ENCODE measurements at regions not wholly inside any gene's neighbourhood (a gene's known extent, or its start where the extent isn't known, plus 50 kb on each side); places are given as distances from the start of the nearest gene placed in this dataset.

DNA sequence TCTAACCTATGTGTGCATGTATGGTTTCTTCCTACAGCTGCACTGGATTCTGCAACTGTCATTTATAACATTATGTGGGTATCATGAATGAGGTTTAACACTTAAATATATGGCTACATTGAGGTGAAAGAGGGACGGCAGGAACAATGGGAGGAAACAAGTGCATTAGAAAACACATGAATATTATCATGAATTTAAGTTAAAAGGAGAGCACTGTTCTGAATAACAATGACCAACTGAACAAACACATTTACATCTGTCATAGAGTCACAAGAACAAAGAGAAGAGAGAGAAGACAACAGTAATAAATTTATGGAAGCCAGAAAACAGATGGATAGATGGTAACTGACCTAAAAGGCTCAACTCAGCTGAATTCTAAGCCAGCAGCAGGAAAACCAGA is 527.1 kb upstream of the DIPK2B start:
- H3K9me3 Mint-ChIP-seq, result no peaks in the 10 kb centered on the region
- DNase-seq, result no peak

DNA sequence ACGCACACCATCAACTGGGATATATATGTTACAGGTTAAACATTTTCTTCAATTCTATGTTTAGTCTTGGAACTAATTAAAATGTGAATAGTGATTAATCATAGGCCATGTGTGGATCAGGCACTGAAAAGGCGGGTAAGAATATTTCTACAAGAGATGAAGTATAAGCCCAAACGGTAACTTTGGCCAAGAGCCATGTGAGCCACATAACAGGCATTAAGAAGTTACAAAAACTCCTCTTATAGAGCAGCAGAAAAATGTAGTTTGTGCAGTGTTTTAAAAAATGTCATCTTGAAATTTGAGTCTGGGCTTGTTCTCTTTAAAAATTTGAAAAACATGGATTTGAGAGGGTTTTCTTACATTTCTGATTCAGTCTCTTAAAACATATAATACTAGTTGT is 521.8 kb upstream of the DIPK2B start:
- peaks cover 1% of the 10 kb centered on the region for H3K4me1 Mint-ChIP-seq
- no peak for DNase-seq
- no peaks in the 10 kb centered on the region for H3K4me1 ChIP-seq (ENCODE audit: control insufficient read depth in 1 of 2, insufficient read depth in 2 of 2, low read length in 2 of 2)
- no peak overlapping the region for H3K27ac Mint-ChIP-seq
- peaks cover 0 to 24% (median 0%) of the 10 kb centered on the region in 3 donors for H3K27me3 Mint-ChIP-seq (ENCODE audit: low read depth in 3 of 3)
- peaks cover 0 to 3% (median 0%) of the 10 kb centered on the region in 7 donors for H3K9me3 Mint-ChIP-seq
- H3K36me3 Mint-ChIP-seq, result no peaks in the 10 kb centered on the region
- peaks cover 0 to 51% of the 10 kb centered on the region in 2 donors for H3K27me3 ChIP-seq (ENCODE audit: control insufficient read depth in 2 of 2, insufficient read depth in 2 of 2, low read length in 2 of 2)
- H3K9ac ChIP-seq (ENCODE audit: insufficient read depth, low read length, poor library complexity, severe bottlenecking), result no peak overlapping the region
- intact Hi-C loops (cut with micrococcal nuclease), result no loop called here
- TF ChIP-seq, protein P1, sequence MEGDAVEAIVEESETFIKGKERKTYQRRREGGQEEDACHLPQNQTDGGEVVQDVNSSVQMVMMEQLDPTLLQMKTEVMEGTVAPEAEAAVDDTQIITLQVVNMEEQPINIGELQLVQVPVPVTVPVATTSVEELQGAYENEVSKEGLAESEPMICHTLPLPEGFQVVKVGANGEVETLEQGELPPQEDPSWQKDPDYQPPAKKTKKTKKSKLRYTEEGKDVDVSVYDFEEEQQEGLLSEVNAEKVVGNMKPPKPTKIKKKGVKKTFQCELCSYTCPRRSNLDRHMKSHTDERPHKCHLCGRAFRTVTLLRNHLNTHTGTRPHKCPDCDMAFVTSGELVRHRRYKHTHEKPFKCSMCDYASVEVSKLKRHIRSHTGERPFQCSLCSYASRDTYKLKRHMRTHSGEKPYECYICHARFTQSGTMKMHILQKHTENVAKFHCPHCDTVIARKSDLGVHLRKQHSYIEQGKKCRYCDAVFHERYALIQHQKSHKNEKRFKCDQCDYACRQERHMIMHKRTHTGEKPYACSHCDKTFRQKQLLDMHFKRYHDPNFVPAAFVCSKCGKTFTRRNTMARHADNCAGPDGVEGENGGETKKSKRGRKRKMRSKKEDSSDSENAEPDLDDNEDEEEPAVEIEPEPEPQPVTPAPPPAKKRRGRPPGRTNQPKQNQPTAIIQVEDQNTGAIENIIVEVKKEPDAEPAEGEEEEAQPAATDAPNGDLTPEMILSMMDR (IDR thresholded peaks at IDR 0.05), result no peak
- no peak overlapping the region for H3K4me2 ChIP-seq (replicated peaks; ENCODE audit: extremely low read depth, low read length, poor library complexity, severe bottlenecking)
- no peaks in the 10 kb centered on the region for H3K36me3 ChIP-seq (replicated peaks in 1 of 2; ENCODE audit: control insufficient read depth in 1 of 2, insufficient read depth in 2 of 2, low read length in 2 of 2)
- no peaks in the 10 kb centered on the region for H3K9me3 ChIP-seq (replicated peaks in 1 of 2; ENCODE audit: control insufficient read depth in 1 of 2, insufficient read depth in 1 of 2, low read length in 2 of 2)
- no CpG with 5 or more reads among the region's 3 CpGs for WGBS (ENCODE audit: insufficient coverage)
- H3K79me2 ChIP-seq (ENCODE audit: insufficient read depth, low read length), result no peaks in the 10 kb centered on the region
- H3K27ac ChIP-seq (ENCODE audit: low read depth in 1 of 2, low read length in 2 of 2), result no peak overlapping the region
- H3K4me3 ChIP-seq (replicated peaks in 1 of 3; ENCODE audit: low read depth in 2 of 3, low read length in 3 of 3), result no peak overlapping the region
- H4K20me1 ChIP-seq (ENCODE audit: insufficient read depth, low read length), result no peaks in the 10 kb centered on the region
- H2AFZ ChIP-seq (ENCODE audit: insufficient read depth, low read depth, low read length, poor library complexity, severe bottlenecking), result no peak overlapping the region
- H3K4me3 Mint-ChIP-seq, result no peak overlapping the region

More for the DNA sequence above, 527.1 kb upstream of the DIPK2B start:
- H3K36me3 Mint-ChIP-seq, result no peaks in the 10 kb centered on the region
- no peaks in the 10 kb centered on the region for H3K36me3 ChIP-seq (replicated peaks in 1 of 2; ENCODE audit: control insufficient read depth in 1 of 2, insufficient read depth in 2 of 2, low read length in 2 of 2)
- H3K4me1 ChIP-seq (ENCODE audit: control insufficient read depth in 1 of 2, insufficient read depth in 2 of 2, low read length in 2 of 2), result no peaks in the 10 kb centered on the region
- WGBS (ENCODE audit: insufficient coverage), result no CpG with 5 or more reads among the region's 1 CpG
- intact Hi-C loops (cut with micrococcal nuclease), result no loop called here
- H3K9ac ChIP-seq (ENCODE audit: insufficient read depth, low read length, poor library complexity, severe bottlenecking), result no peak overlapping the region
- H3K9me3 ChIP-seq (replicated peaks in 1 of 2; ENCODE audit: control insufficient read depth in 1 of 2, insufficient read depth in 1 of 2, low read length in 2 of 2), result no peaks in the 10 kb centered on the region
- peaks cover 1% of the 10 kb centered on the region for H3K4me1 Mint-ChIP-seq
- H2AFZ ChIP-seq (ENCODE audit: insufficient read depth, low read depth, low read length, poor library complexity, severe bottlenecking), result no peak overlapping the region
- no peaks in the 10 kb centered on the region for H4K20me1 ChIP-seq (ENCODE audit: insufficient read depth, low read length)
- H3K4me3 ChIP-seq (replicated peaks in 1 of 3; ENCODE audit: low read depth in 2 of 3, low read length in 3 of 3), result no peak overlapping the region
- no peak overlapping the region for H3K27ac ChIP-seq (ENCODE audit: low read depth in 1 of 2, low read length in 2 of 2)
- peaks cover 0 to 36% (median 0%) of the 10 kb centered on the region in 3 donors for H3K27me3 Mint-ChIP-seq (ENCODE audit: low read depth in 3 of 3)
- no peak overlapping the region for H3K4me3 Mint-ChIP-seq
- no peaks in the 10 kb centered on the region for H3K79me2 ChIP-seq (ENCODE audit: insufficient read depth, low read length)
- peaks cover 0 to 41% of the 10 kb centered on the region in 2 donors for H3K27me3 ChIP-seq (ENCODE audit: control insufficient read depth in 2 of 2, insufficient read depth in 2 of 2, low read length in 2 of 2)
- no peak overlapping the region for H3K4me2 ChIP-seq (replicated peaks; ENCODE audit: extremely low read depth, low read length, poor library complexity, severe bottlenecking)
- TF ChIP-seq, protein P1 (IDR thresholded peaks at IDR 0.05), result no peak
- no peak overlapping the region for H3K27ac Mint-ChIP-seq
